Panc1 (cell line): ENCODE measurements at regions not wholly inside any gene's neighbourhood (a gene's known extent, or its start where the extent isn't known, plus 50 kb on each side); places are given as distances from the start of the nearest gene placed in this dataset.

Source experiments
- ATAC-seq: fragments of 200-7000 bp; cut with Tn5 transposase; 2 replicates; pipeline ENCODE4 v1.9.1; 2020; ENCODE audit warnings: mild to moderate bottlenecking, moderate library complexity
- BruUV-seq: library from RNA; stranded (reverse); fragments of 400-500 nt; replicated peaks from 2 replicates; lab custom pipeline; 2021; lab: Mats Ljungman, UMichigan
- CTCF ChIA-PET: fragments of 300-600 bp; sonication (Branson Sonifier 250); formaldehyde crosslinking; loops from one replicate; lab custom pipeline; 2022; ENCODE audit warnings: antibody characterized with exemption; lab: Charles Lee
- POLR2A ChIA-PET: fragments of 300-600 bp; sonication (Branson Sonifier 250); formaldehyde crosslinking; loops from one replicate; lab custom pipeline; 2022; ENCODE audit warnings: antibody characterized with exemption; lab: Charles Lee
- DNase-seq: peaks from one replicate; pipeline ENCODE4 v3.0.0-alpha.2; 2010; ENCODE audit warnings: low read depth, low spot score
- H3K27ac ChIP-seq: 2 replicates; pipeline ENCODE4 v1.5.1; 2011; ENCODE audit warnings: mild to moderate bottlenecking, low read length, inconsistent platforms
- H3K27me3 ChIP-seq: fragments of 200-500 bp; sonication (Bioruptor generic); 2 replicates; pipeline ENCODE4 v1.6.0; 2014; ENCODE audit warnings: low read length, inconsistent platforms; ENCODE audit not compliant: control insufficient read depth, insufficient read depth
- H3K36me3 ChIP-seq: fragments of 200-500 bp; sonication (Bioruptor generic); 2 replicates; pipeline ENCODE4 v1.5.1; 2014; ENCODE audit warnings: inconsistent platforms, mild to moderate bottlenecking, low read length, moderate library complexity; ENCODE audit not compliant: control insufficient read depth, insufficient read depth
- H3K4me1 ChIP-seq: 2 replicates; pipeline ENCODE4 v1.5.1; 2011; ENCODE audit warnings: inconsistent platforms, mild to moderate bottlenecking, low read length, moderate library complexity; ENCODE audit not compliant: control insufficient read depth, insufficient read depth
- H3K4me3 ChIP-seq, 2 experiments: 2 replicates each; pipeline ENCODE4 v1.5.1; 2011 to 2012; ENCODE audit warnings: low read depth in 2 of 2, low read length in 2 of 2, mild to moderate bottlenecking in 2 of 2, inconsistent platforms in 1 of 2, moderate library complexity in 1 of 2
- H3K9me3 ChIP-seq: fragments of 200-500 bp; sonication (Bioruptor generic); 2 replicates; pipeline ENCODE4 v1.5.1; 2014; ENCODE audit warnings: low read depth, mild to moderate bottlenecking, inconsistent platforms, low read length, moderate library complexity; ENCODE audit not compliant: control insufficient read depth, insufficient read depth
- CTCF ChIP-seq: fragments of 450-650 bp; IDR thresholded peaks from 2 replicates; pipeline ENCODE4 v1.5.1; 2017; ENCODE audit warnings: mild to moderate bottlenecking
- POLR2AphosphoS5 ChIP-seq: IDR thresholded peaks from 2 replicates; pipeline ENCODE4 v1.6.1; 2012; ENCODE audit warnings: mild to moderate bottlenecking, low read depth, low read length, moderate library complexity
- REST ChIP-seq, 2 experiments: IDR thresholded peaks; 2 replicates each; pipeline ENCODE4 v1.6.1; 2011 to 2012; ENCODE audit warnings: low read depth in 2 of 2, control low read depth in 1 of 2, low read length in 1 of 2, mild to moderate bottlenecking in 1 of 2, moderate library complexity in 1 of 2; ENCODE audit not compliant: insufficient read depth in 1 of 2
- SIN3A ChIP-seq: IDR thresholded peaks from 2 replicates; pipeline ENCODE4 v1.6.1; 2012; ENCODE audit warnings: low read depth, mild to moderate bottlenecking, low read length, moderate library complexity, borderline replicate concordance; ENCODE audit not compliant: insufficient read depth
- TCF7L2 ChIP-seq: IDR thresholded peaks from 2 replicates; pipeline ENCODE4 v1.6.1; 2011; ENCODE audit warnings: mild to moderate bottlenecking, low read depth, low read length, inconsistent platforms
- in situ Hi-C: cut with HindIII; loops from 2 replicates; pipeline ENCODE4 v1.10.0; 2016; ENCODE audit warnings: low sequenced_read_pairs, low pct_unique_long_range_greater_than_20kb
- intact Hi-C: fragments of 100-400 bp; cut with micrococcal nuclease; formaldehyde crosslinking; loops from one replicate; pipeline ENCODE4 v1.10.0; 2022; ENCODE audit not compliant: unreplicated experiment

- intact Hi-C loops (no loop called here), in situ Hi-C loops (no loop called here)
- ChIA-PET POLR2A (no interaction called here), CTCF (no interaction called here)
- no peak overlapping the region for H3K27ac ChIP-seq
- no peak overlapping the region for H3K4me3 ChIP-seq
- ATAC-seq (no peak), DNase-seq (no peak)
- H3K9me3 ChIP-seq: no peaks in the 10 kb centered on the region
- H3K4me1 ChIP-seq: no peaks in the 10 kb centered on the region
- no peaks in the 10 kb centered on the region for H3K36me3 ChIP-seq
- no peaks in the 10 kb centered on the region for H3K27me3 ChIP-seq
- no TSS peak for BruUV-seq
- TF ChIP-seq SIN3A: no peak
- TF ChIP-seq CTCF: no peak
- no peak for TF ChIP-seq TCF7L2
- TF ChIP-seq POLR2AphosphoS5: no peak
- no peak for TF ChIP-seq REST (IDR thresholded peaks at IDR 0.05; ENCODE audit: insufficient read depth in 1 of 2, low read depth in 2 of 2, low read length in 1 of 2)
Observed at GRCh38 chr5:9681706-9682105, 51.6 kb upstream of the TAS2R1 start.
